GM21423 (cell line): ENCODE measurements at regions not wholly inside any gene's neighbourhood (a gene's known extent, or its start where the extent isn't known, plus 50 kb on each side); places are given as distances from the start of the nearest gene placed in this dataset.

Source experiments
- ATAC-seq: cut with Tn5 transposase; IDR thresholded peaks from one replicate; pipeline ENCODE4 v1.9.1; 2021; ENCODE audit warnings: mild to moderate bottlenecking, moderate library complexity; ENCODE audit not compliant: unreplicated experiment

DNA sequence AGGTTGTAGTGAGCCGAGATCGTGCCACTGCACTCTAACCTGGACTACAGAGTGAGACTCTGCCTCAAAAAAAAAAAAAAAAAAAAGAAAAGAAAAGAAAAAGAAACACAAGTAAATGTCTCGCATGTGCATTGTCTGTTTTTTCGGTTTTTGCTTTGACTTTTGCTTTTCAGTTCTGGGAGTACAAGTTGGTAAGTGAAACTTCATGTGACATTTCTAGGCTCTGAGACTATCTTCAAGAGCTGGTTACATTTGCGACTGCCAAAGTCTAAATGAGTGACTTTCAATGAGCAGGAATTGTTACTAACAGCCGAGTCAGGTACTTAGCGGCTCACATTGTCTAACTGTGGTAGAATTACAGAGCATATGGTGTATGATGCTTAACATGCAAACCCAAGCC lies 107.0 kb upstream of the CELF2 start:
- no peak for ATAC-seq

DNA sequence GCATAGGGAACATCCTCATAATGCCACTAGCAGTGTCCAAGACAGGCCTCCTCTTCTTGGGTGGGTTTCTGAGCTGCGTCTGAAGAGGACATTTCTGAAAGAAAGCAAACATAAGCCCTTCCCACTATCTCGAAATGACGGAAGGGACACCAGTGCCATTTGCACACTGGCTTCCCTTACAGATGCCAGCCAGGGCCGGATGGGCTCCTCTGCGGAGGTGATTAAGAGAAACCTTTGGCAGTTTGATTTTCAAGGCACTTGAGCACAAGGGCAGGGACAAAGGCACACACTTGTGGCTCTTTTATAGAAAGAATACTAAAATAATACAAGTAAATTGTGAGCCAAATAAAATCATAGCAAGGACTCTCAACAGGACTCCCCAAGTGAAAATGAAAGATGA lies 106.6 kb upstream of the CELF2 start:
- ATAC-seq, result no peak

DNA sequence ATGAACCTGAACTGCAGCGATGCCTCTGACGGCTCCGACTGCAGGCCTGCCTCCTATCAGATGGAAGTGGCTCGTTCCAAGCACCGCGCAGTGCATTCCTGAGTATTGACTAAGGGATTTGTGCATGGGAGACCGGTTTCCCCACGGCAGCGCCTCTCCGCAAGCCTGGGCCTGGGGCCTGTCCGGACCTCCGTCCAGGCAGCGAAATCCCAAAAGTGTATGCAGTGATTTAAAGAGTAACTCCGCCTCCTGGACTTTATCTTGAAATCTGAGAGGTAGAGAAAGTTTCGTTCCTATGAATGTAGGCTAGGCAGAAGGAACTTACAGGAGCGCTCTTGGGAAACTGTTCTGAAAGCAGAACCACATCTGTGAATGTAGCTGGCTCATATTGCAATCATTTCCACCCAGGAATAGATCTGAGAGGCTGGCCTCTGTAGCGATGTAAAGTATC lies 106.2 kb upstream of the CELF2 start:
- no peak for ATAC-seq

DNA sequence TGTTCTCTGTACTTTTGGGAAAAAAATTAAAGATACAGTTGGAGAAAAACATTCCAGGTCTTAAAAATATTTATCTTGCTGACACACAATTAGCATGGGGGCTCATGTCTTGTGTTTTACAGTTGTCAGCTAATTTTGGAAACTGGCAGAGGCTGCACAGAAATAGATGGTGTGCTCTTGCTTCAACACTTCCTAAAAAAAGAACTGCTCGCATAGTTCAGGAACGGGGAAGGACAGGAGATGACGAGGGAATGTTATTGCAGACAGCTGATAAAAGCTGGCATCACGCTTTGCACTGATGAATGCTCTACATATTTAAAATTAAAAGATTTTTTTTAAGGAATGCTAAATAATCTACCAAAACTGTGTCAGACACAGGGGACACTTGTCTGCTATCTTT lies 103.5 kb upstream of the CELF2 start:
- ATAC-seq, result no peak

DNA sequence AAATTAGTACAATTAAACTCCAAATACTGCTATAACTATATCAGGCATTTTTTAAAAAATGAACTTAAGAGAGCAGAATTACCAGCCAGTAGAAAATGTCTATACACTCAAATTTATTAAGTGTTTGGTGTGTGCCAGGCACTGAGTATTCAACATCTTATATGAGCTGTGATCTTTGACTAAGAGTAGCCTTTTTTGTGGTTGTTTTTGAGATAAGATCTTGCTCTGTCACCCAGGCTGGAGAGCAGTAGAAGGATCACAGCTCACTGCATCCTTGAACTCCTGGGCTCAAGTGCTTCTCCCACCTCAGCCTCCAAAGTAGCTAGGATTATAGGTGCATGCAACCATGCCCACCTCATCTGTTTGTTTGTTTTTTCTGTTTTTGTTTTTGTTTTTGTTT lies 102.5 kb upstream of the CELF2 start:
- ATAC-seq, result no peak

DNA sequence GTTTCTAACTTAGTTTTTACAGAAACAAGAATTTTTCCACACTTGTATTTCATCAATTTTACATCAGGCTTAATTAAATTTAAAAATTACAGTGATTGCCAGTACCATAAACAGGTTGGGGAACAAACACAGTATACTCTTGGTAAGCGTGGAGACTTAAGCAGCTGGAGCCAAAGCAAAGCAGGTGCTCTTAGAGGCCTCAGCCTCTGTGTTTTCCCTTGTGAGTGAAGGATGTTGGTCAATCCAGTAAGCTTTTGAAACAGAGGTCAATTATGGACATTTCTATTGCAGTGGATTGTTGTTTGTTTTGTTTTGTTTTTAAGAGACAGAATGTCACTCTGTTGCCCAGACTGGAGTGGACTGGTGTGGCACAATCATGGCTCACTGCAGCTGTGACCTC lies 100.6 kb upstream of the CELF2 start:
- no peak for ATAC-seq

DNA sequence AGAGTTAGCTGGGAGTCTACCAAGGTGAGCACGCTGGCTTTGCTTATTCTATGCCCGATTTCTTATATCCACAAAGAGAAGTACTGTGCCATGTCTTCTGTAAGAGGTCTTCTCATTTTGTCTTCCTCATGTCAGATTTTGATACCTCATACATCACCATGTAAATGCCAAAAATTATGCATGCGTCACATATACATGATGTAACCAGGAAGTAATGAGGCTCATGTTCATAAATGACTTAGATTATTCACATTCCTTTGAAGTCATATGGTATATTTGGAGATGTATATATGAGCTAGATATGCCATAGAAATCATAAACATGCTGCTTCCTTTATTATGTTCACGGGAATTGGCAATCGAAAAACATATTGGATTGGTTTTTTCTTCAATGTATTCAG lies 97.7 kb upstream of the CELF2 start:
- ATAC-seq, result no peak

DNA sequence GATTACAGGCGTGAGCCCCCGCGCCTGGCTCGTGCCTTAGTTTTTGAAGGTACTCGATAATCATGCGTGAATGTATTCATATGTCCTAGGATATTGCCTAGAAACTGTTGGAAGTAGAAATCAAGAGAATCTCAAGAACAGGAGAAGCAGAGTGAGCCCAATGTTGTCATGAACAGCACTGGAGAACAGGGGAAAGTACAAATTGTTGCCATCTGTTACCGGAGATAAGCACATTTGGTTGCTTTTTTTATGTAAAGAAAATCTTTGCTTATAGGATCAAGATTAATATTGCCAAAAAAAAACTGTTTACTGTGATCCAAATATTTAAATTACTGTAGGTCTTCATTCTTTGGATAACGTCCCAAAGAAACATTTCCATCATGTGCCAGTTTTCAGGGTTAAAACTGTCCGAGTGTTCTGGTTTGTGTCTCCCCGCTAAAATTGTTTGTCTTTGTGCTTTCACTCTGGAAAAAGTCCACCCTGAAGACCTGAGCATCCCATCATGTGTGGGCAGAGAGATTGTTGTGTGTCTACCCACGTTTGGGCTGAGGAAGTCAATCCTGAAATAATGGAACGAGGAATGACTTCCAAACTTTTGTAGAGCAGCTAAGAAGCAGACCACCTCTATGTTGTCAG lies 95.7 kb upstream of the CELF2 start:
- ATAC-seq, result no peak

DNA sequence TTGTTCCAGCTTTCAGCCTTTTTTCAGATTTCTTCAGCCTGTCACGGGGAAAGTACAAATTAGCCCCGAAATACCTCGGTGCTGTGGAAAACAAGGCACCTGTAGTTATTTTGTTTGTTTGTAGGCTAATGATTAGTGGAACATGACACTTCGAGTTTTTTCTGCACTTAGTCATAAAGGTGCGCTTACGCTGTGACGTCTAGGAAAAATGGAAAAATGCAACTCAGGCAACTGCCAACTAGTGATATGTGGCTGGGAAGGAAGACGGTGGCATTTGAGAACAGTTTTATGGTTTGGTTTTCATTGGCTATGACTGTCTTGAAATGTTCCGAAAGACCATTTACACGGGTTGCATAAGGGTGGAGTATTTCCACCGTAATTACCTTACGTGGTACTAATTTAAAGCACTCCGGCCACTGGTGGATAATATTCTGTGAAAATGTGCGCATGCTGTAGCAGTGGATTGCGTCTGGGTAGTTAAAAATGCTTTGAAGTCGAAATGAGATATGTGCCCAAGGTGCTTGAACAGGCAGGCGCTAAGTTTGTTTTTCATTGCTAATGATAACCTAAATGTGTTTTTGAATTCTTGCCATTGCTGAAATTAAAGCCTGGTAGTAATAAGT lies 94.5 kb upstream of the CELF2 start:
- ATAC-seq, result no peak

DNA sequence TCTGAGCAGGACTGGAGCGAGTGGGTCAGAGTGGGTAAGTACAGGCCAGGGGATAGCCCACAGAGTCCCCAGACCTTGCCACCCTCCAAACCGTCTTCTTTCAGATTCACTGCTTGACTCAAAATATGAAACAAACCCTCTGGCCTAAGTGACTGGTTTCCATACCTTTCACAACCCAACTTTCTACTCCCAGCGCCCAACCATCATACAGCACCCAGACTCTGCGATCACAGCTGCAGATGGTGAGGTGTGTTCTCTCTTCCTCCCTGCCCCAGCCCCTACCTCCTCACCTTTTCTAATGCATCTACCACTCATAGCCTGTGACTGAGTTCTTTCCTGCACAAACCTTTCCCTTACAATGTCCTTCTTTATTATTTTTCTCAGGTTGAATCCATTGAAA lies 92.0 kb upstream of the CELF2 start:
- no peak for ATAC-seq

DNA sequence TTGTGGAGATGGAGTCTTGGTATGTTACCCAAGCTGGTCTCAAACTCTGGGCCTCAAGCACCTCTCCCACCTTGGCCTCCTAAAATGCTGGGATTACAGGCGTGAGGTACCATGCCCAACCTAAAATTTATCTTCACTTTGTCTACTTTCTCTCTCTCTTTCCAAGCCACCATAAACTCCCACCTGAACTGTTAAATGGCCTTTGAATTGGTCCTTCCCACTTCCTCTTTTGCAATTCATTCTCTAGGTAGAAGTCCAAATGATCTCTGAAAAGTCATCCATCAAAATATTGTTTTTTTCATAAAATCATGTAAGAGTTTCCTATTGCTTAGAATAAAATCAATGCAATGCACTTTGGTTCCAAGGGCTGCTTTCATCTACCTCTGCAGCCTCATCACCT lies 90.1 kb upstream of the CELF2 start:
- ATAC-seq, result no peak

DNA sequence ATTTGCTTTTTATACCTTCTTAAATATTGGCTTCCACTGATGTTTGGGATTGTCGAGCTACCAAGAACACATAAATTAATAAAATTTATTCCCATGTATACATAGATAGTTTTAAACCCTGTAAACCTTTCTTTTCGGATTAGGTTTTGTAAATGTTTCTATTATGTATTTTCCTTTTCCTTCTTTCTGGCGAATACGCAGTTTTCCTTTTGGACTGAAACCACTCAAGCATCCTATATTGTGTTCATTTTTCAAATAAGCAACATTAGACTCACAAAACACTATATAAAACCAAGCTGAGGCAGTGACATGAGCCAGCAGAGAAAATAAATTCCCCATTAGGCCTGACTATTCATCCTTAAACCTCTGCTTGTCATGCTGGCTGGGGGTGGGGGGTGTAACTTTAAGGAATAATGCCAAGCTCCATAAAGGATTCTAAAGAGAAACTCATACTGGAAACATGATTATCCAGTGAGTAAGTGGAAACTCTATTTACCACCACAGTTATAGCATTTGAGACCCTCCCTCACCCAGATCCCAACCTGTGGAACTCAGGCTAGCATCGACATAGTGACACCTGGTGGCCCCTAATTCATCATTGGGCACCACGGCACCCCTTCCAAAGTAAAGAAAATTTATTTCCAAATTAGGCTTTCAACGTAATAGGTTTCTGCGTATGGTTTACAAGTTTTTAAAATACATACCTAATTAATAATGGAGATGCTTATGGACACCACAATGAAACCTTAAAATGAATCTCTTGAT lies 86.5 kb upstream of the CELF2 start:
- no peak for ATAC-seq

DNA sequence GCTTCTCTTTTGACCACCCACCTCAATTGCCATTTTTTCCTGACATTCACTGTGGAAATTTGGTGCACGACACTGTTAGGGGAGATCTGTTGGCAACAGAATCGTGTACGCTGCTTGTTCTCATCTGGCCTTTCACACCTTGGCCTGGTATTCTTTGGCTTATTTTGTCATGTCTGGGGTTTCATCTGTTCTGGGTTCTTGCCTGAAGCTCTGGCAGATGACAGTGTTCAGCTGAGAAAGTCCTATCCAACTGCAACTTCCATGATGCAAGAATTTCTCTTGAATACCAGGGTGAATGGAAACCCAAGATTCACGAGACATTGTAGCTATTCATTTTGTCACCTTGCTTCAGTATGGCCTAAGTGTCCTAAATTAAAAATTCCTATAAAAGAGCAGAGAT lies 82.6 kb upstream of the CELF2 start:
- no peak for ATAC-seq

DNA sequence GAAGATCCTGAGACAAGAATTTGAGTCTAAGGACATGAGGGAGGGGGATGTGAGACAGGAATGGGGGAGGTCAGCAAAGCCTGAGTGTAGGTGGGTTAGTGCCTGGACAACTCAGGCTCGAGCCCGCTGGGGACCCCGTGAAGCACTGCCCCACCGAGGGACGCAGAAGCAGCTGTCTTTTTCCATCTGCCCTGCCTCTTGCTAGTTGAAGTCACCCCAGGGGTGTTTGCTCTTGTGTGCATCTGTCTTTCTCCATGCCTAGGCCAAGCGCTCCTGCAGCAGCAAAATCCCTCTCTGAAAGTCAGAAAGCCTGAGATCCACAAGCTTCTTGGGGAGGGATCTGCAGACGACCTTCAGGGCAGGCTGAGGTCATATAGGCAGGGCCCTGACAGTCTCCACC lies 79.0 kb upstream of the CELF2 start:
- no peak for ATAC-seq

DNA sequence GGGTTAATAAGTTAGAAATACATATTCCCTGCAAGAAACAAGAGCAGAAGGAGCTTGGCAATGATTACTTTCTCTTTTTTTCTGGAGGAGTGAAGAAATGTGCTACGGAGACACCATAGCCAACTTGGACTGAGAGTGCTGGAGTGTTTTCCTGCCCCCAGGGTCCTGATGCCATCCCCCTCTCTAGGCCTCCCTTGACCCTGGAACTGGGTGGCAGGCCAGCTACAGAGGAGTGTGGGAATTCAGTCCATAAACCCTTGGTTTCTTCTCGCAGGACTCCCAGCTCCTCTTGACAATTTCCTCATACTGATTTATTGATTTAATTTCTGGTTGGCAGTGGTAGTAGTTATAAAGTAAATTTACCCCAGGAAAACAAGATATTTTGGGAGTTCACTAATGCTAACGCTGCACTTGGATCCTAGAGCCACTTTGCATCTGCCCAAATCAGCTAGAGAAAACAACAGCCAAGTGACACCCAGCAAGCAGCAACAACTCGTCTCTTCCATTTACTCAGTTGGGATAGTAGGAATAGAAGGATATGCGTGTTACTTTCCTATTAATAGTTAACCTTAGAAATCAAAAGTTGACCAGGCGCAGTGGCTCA lies 76.4 kb upstream of the CELF2 start:
- ATAC-seq, result no peak

DNA sequence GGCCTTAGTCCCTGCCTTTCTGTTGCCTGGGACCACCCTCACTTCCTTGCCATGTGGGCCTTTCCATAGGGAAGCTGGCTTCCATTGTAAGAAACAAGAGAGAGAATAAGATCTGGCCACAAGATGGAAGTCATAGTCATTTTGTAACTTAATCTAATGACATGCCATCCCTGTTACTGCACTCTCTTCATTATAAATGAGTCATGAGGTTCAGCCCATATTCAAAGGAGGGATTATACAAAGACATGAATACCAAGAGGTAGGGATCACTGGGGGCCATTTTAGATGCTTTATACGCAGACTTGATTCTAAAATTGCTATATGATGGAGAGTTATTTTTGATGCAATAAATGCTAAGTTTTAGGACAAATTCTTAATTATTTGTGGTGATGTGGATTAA lies 75.2 kb upstream of the CELF2 start:
- no peak for ATAC-seq

DNA sequence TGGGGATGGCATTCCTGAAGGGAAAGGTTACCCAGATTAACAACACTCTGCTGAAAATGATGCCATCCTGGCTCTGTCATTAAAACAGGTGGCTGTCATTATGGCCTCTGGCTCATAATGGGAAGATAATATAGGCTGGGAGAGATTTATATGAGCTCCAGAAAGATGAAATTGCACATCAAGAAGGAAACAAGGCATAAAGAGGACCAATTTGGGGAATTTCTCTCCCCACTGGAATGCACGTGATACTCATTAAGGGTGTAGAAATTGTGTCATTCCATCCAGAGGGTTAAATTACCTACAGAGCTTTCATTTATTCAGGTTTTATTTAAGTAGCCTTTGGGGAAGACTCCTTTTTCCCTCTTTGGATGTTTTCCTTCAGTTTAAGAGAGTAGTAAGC lies 71.6 kb upstream of the CELF2 start:
- no peak for ATAC-seq

DNA sequence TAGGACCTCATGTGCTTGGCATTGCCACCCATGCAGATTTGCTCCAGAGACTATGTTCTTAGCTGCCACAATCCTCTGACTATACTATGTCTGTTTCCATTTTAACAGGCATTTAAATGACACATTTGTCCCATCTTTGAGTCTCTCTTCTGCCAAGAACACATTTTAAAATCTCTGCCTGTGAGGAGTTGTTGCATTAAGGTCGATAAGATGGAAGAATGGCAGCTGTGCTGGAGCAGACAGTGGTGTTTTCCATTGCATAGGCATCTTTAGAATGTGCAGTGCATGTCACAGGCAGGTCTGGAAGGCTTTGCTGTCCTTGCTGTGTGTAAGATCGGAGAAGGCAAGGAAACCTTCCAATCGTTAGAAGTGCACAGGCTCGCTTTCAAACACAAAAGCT lies 70.9 kb upstream of the CELF2 start:
- ATAC-seq, result no peak

DNA sequence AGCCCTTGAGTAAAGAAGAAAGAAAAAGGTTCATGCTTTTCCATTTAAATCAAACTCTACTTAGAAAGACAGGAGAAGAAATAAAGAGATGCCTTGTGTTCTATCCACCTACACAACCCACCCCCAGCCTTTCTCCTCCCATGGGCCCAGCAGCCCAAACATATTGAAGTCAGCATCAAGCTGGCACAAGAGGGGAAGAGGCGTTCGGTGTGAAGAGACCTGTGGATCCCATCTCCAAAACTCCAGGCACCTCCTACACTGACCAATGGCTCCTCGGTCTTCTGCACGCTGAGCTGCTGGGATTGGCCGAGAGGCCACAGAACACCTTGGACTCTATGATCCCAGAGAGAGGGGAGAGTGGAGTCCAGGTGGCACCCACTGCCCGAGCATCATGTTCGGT lies 66.0 kb upstream of the CELF2 start:
- ATAC-seq, result no peak

DNA sequence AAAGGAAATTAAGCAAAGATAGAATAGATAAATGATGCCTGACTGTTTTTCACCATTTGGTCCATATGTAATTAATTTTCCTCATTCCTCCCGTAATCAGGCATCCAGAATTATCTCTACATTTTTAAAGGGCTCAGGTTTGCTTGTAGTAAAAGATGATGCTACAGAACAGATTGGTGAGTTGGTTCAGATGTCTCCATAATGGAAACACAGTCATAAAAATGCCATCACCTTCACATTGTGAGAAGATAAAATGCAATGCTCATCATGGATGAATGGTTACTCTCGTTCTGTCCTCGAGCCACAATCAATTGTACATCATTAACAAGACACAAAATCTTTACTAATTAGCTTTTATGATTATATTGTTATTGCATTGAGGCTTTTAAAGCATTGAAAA lies 64.9 kb upstream of the CELF2 start:
- no peak for ATAC-seq

DNA sequence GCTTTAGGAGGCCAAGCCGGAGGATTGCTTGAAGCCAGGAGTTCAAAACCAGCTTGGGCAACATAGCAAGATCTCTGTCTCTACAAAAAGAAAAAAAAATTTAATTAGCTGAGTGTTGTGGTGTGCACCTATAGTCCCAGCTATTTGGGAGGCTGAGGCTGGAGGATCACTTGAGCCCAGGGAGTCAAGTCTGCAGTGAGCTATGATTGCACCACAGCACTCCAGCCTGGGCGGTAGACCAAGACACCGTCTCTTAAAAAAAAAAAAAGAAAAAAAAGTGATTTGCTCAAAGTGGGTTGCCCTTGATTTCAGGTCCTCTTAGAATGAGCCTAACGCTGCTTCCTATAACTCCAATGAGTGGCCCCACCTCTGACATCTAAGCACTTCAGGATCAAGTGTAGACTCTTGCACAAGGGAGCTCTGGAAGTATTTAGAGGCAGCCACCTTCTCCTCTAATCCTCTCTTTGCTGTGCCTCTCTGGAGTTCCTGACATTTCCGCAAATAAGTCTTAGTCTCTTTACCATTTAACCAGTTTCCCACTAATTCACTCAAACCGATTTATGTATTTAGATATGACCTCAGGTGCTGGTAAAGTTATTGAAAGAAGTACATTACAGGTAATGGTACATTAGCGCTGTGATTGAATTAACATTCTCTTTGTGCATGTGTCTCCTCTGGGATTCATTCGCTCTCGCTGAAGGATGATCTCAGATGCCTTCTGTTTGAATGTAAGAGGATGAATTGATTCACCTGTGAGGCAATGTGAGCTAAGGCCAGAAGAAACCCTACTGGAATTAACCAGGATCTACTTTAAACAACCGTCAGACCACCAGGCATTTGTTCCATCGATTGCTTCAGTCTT lies 60.8 kb upstream of the CELF2 start:
- no peak for ATAC-seq
